ENCODE measurements at regions not wholly inside any gene's neighbourhood (a gene's known extent, or its start where the extent isn't known, plus 50 kb on each side); places are given as distances from the start of the nearest gene placed in this dataset.

DNA sequence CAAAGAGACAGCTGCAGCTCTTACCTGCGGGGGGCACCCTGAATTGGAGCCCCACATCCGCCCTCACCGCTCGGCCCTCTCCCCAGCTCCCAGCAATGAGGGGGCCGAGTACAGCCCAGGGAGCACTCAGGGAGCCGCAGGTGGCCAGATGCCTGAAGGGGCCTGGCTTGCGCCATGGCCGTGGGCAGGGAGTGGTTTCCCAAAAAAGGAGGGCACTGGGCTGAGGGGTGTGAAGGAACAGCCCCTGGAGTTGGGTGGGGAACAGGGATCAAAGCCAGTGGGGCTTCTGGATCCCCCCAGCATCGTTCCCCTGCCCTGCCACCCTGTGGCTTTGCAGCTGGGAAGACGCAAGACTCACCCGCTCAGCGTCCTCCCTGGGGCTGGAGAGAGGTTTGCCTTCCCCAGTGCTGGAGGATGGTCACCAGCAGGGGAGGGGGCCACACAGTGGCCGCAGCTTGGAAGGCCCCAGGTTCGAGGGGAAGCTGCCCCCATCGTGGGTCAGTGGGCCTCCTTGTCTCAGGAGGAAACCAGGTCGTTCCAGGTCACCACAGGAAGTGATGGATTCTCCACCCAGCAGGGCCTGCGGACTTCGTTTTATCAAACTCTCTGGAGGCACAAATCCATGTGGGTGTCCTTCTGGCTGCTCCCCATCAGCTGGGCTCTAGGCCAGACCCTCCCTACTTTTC, 68.2 kb upstream of the HPCAL1 start:
- no peaks in the 10 kb centered on the region for H3K36me3 ChIP-seq
- WGBS, 4 donors = 61 to 73% (median 63%) methylated on average over 6 to 18 of the region's 18 CpGs
- TF ChIP-seq, protein P1, sequence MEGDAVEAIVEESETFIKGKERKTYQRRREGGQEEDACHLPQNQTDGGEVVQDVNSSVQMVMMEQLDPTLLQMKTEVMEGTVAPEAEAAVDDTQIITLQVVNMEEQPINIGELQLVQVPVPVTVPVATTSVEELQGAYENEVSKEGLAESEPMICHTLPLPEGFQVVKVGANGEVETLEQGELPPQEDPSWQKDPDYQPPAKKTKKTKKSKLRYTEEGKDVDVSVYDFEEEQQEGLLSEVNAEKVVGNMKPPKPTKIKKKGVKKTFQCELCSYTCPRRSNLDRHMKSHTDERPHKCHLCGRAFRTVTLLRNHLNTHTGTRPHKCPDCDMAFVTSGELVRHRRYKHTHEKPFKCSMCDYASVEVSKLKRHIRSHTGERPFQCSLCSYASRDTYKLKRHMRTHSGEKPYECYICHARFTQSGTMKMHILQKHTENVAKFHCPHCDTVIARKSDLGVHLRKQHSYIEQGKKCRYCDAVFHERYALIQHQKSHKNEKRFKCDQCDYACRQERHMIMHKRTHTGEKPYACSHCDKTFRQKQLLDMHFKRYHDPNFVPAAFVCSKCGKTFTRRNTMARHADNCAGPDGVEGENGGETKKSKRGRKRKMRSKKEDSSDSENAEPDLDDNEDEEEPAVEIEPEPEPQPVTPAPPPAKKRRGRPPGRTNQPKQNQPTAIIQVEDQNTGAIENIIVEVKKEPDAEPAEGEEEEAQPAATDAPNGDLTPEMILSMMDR (IDR thresholded peaks at IDR 0.05) = no peak
- no peak for TF ChIP-seq POLR2A (IDR thresholded peaks at IDR 0.05)
- H3K4me3 ChIP-seq = no peak overlapping the region
- no peak overlapping the region for H3K27ac ChIP-seq
- peak in 1 of 5 donors; percentile 56 for DNase-seq
- peaks cover 0 to 36% (median 23%) of the 10 kb centered on the region in 12 donors for H3K4me1 ChIP-seq
- no peak for ATAC-seq
- intact Hi-C loops (cut with DNase I) = loop anchor here in 3 of 10 donors (5.0 to 10.0 kb wide), 2 partner anchors 68 to 170 kb away; partner anchors contain the start of gene HPCAL1 (in 1 of the 3)
- no peaks in the 10 kb centered on the region for H3K27me3 ChIP-seq
- no peaks in the 10 kb centered on the region for H3K9me3 ChIP-seq

DNA sequence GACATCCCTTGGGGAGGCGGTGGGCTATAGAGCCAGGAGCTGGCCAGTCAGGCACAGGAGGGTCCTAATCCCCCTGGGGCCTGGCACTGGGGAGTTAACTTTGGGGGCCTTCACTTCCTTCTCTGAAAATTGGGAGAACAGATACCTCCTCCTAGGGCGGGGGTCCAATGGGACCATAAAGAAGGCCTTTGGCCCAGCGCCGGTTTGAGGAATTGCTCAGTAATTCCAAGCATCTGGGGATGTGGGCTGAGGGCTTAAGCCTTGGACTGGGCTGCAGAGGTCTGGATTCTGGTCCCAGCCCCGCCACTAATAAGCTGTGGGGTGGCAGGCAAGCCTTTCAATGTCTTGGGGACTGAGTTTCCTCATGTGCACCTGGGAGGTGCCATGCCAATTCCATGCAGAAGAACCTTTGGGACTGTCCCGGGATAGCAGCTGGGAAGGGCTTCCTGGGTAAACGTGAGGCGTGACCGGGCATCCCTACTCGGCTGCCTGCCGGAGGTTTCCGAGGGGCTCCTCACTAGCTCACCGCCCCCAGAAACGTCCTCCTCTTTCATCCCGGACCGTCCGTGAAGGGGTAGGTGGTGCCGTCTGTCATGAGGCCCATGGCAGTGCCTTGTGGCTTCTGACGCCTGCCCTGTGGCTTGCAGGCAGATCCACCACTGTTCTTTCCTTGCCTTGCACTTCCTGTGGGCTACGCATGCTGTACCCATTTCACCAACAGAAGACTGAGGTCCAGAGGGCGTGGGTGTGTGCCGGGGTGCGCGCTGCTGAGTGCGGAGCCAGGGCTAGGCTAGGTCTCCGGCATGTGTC, 67.4 kb upstream of the HPCAL1 start:
- Histone ChIP-seq H3K4me3 (no peak overlapping the region), H3K27ac (peak overlapping the region in 1 of 12 donors; percentile 24), H3K36me3 (no peaks in the 10 kb centered on the region), H3K27me3 (no peaks in the 10 kb centered on the region), H3K4me1 (peaks cover 0 to 36% (median 23%) of the 10 kb centered on the region in 12 donors), H3K9me3 (no peaks in the 10 kb centered on the region)
- TF ChIP-seq POLR2A (IDR thresholded peaks at IDR 0.05) = no peak
- TF ChIP-seq, protein P1 (IDR thresholded peaks at IDR 0.05) = no peak
- ATAC-seq (no peak), DNase-seq (peak in 1 of 5 donors; percentile 50)
- WGBS, 4 donors = 75 to 81% (median 79%) methylated on average over 20 to 26 of the region's 26 CpGs
- intact Hi-C loops (cut with DNase I) = loop anchor here in 3 of 10 donors (5.0 to 10.0 kb wide), 2 partner anchors 67 to 169 kb away; partner anchors contain the start of gene HPCAL1 (in 1 of the 3)

DNA sequence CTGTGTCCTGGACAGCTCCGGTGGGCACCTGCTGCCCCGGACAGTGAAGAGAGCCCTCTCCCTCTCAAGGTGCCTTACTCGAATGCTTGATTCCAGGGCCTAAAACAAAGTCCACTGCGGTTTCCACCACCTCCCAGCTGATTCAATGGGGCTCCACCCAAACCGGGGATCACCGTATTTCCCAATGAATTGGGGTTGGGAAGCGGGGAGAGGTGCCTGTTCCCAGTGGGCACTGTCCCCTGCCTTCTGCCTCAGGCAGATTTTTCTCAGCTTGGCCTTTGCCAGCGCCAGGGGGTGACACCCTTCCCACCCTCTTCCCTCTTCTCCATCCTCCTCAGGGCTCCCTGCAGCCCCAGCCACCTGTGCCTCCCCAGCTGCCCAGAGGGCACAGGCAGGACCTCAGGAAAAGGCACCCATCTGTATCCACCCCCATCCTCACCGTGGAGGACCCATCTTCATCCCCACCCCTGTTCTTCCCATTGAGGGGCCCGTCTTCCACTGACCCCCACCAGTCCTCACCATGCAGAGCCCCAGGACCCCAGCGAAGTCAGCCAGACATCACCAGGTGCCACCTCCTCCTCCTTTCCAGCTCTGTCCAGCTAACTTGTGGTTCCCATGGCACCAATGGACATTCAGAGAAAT, 66.7 kb upstream of the HPCAL1 start:
- WGBS, 4 donors = 81 to 86% (median 84%) methylated on average over 10 to 11 of the region's 11 CpGs
- DNase-seq (peak in 1 of 5 donors; percentile 37), ATAC-seq (no peak)
- H3K27ac ChIP-seq = no peak overlapping the region
- no peaks in the 10 kb centered on the region for H3K36me3 ChIP-seq
- H3K4me1 ChIP-seq = peaks cover 0 to 36% (median 23%) of the 10 kb centered on the region in 12 donors
- no peaks in the 10 kb centered on the region for H3K27me3 ChIP-seq
- intact Hi-C loops (cut with DNase I) = loop anchor here in 3 of 10 donors (5.0 to 10.0 kb wide), 2 partner anchors 66 to 169 kb away; partner anchors contain the start of gene HPCAL1 (in 1 of the 3)
- H3K4me3 ChIP-seq = no peak overlapping the region
- no peak for TF ChIP-seq POLR2A (IDR thresholded peaks at IDR 0.05)
- TF ChIP-seq, protein P1 (IDR thresholded peaks at IDR 0.05) = no peak
- H3K9me3 ChIP-seq = no peaks in the 10 kb centered on the region
